Neural cell (in vitro differentiated cells): ENCODE measurements at regions not wholly inside any gene's neighbourhood (a gene's known extent, or its start where the extent isn't known, plus 50 kb on each side); places are given as distances from the start of the nearest gene placed in this dataset.

ENCODE experiments used
- EZH2 ChIP-seq: fragments of 200-600, 300-800 bp; shearing (Covaris generic), sonication (generic); IDR thresholded peaks from 2 replicates; pipeline ENCODE4 v1.6.1; 2014; ENCODE audit warnings: antibody characterized with exemption, low read length, borderline replicate concordance, mild to moderate bottlenecking; ENCODE audit not compliant: insufficient read depth, poor library complexity, severe bottlenecking
- MXI1 ChIP-seq: fragments of 450-650 bp; conservative IDR thresholded peaks from 2 replicates; pipeline ENCODE4 v1.6.1; 2014; ENCODE audit warnings: antibody characterized with exemption, mild to moderate bottlenecking; ENCODE audit not compliant: poor library complexity, severe bottlenecking
- POLR2AphosphoS5 ChIP-seq: IDR thresholded peaks from 2 replicates; pipeline ENCODE4 v1.6.1; 2012
- REST ChIP-seq: IDR thresholded peaks from 2 replicates; pipeline ENCODE4 v1.6.1; 2012; ENCODE audit warnings: borderline replicate concordance
- TAF1 ChIP-seq: IDR thresholded peaks from 2 replicates; pipeline ENCODE4 v1.6.1; 2012; ENCODE audit warnings: low read depth
- TF ChIP-seq, protein P1 (sequence below): fragments of 450-650 bp; IDR thresholded peaks from 2 replicates; pipeline ENCODE4 v1.5.1; 2014; ENCODE audit warnings: antibody characterized with exemption, mild to moderate bottlenecking, moderate library complexity; ENCODE audit not compliant: poor library complexity, severe bottlenecking

- TF ChIP-seq, protein P1, sequence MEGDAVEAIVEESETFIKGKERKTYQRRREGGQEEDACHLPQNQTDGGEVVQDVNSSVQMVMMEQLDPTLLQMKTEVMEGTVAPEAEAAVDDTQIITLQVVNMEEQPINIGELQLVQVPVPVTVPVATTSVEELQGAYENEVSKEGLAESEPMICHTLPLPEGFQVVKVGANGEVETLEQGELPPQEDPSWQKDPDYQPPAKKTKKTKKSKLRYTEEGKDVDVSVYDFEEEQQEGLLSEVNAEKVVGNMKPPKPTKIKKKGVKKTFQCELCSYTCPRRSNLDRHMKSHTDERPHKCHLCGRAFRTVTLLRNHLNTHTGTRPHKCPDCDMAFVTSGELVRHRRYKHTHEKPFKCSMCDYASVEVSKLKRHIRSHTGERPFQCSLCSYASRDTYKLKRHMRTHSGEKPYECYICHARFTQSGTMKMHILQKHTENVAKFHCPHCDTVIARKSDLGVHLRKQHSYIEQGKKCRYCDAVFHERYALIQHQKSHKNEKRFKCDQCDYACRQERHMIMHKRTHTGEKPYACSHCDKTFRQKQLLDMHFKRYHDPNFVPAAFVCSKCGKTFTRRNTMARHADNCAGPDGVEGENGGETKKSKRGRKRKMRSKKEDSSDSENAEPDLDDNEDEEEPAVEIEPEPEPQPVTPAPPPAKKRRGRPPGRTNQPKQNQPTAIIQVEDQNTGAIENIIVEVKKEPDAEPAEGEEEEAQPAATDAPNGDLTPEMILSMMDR: no peak
- no peak for TF ChIP-seq EZH2
- TF ChIP-seq TAF1: no peak
- TF ChIP-seq POLR2AphosphoS5: no peak
- no peak for TF ChIP-seq MXI1
- no peak for TF ChIP-seq REST
These were observed 101.1 kb downstream of the EDNRB start for GRCh38 chr13:77817521-77817920.
